Heart right ventricle (tissue), 16 donors: ENCODE measurements at regions not wholly inside any gene's neighbourhood (a gene's known extent, or its start where the extent isn't known, plus 50 kb on each side); places are given as distances from the start of the nearest gene placed in this dataset.

Experiments used
- ATAC-seq, 8 donors: fragments of 200-7000 bp; cut with Tn5 transposase; one replicate each; pipeline ENCODE4 v1.9.1; 2020; ENCODE audit warnings: mild to moderate bottlenecking in 8 of 8, moderate library complexity in 8 of 8, moderate number of reproducible peaks in 1 of 8
- DNase-seq, 2 donors: peaks; one replicate each; pipeline ENCODE4 v3.0.0-alpha.2; 2020
- H3K27ac ChIP-seq, 10 donors: fragments of 200-600 bp; sonication (generic) in 2 of 10; one replicate each; pipeline versions ENCODE4 v1.5.0 to v1.8.0; 2020 to 2022; ENCODE audit warnings: mild to moderate bottlenecking in 3 of 10
- H3K27me3 ChIP-seq, 7 donors: fragments of 200-600 bp; one replicate each; pipeline ENCODE4 v1.8.0; 2021 to 2022; ENCODE audit warnings: mild to moderate bottlenecking in 2 of 7
- H3K36me3 ChIP-seq, 9 donors: fragments of 200-600 bp; sonication (generic) in 1 of 9; one replicate each; pipeline versions ENCODE4 v1.5.0 to v1.8.0; 2020 to 2022; ENCODE audit warnings: mild to moderate bottlenecking in 2 of 9
- H3K4me1 ChIP-seq, 9 donors: fragments of 200-600 bp; sonication (generic) in 1 of 9; one replicate each; pipeline versions ENCODE4 v1.5.0 to v1.8.0; 2020 to 2022; ENCODE audit warnings: mild to moderate bottlenecking in 4 of 9
- H3K4me3 ChIP-seq, 10 donors: fragments of 200-600 bp; sonication (generic) in 2 of 10; one replicate each; pipeline versions ENCODE4 v1.5.0 to v1.8.0; 2020 to 2022; ENCODE audit warnings: mild to moderate bottlenecking in 7 of 10, moderate library complexity in 2 of 10
- H3K9me3 ChIP-seq, 11 donors: fragments of 200-600 bp in 10 of 11; sonication (generic) in 2 of 11; one replicate each; pipeline versions ENCODE4 v1.5.0 to v1.8.0; 2013 to 2022; ENCODE audit warnings: mild to moderate bottlenecking in 2 of 11, control low read depth in 1 of 11, moderate library complexity in 1 of 11
- WGBS, 2 donors: extraction: QIAGEN DNeasy Blood & Tissue Kit; methylation state at CpG; one replicate each; pipeline ENCODE4 v1.1.7; 2013; ENCODE audit warnings: inconsistent platforms in 1 of 2; 5-methylcytosine and 5-hydroxymethylcytosine counted together
- intact Hi-C, 10 donors: fragments of 100-400 bp; cut with DNase I; formaldehyde crosslinking; loops; one replicate each; pipeline versions ENCODE4 v1.11.1 to v1.14.2; 2022
- TF ChIP-seq, protein P1 (sequence below), 9 donors: fragments of 200-600 bp; sonication (generic) in 2 of 9; IDR thresholded peaks; one replicate each; pipeline versions ENCODE4 v1.5.0 to v1.8.0; 2021 to 2022; ENCODE audit warnings: antibody characterized with exemption in 9 of 9, mild to moderate bottlenecking in 5 of 9, moderate library complexity in 1 of 9
- donor health status: Arrhythmogenic right ventricular cardiomyopathy.
- donor health status: ischemic (EF 13 %, LVEDD 7.1; RV severe dilation, severe dysfunction).
- donor health status: healthy with polysubstance abuse.
- donor health status: DM: no; HTN: yes; CAD: no.
- donor health status: DM: no; HTN: no; CAD: no.
- donor health status: ischemic (EF 25% LVEDD 6.9; RV normal size, moderate dysfunction).
- donor health status: ischemic (EF 25% LVEDD 5.7; RV mildly dilated, moderate dysfunction).
- donor health status: healthy.
- donor health status: DM: yes; HTN: yes; CAD: no.
- donor health status: Ischemic cardiomyopathy.
- donor health status: ischemic (EF 35%, LVEDD 5.7; RV mildly dilated, moderate dysfunction).
- donor health status: nonischemic (EF 11% LVEDD 7.7; RV severe dilation, severe dysfunction).
- donor health status: DM: yes; HTN: yes; CAD: no.
- donor health status: PGD.
- donor health status: ischemic (EF 29% LVEDD 5.4; RV normal size, mild dysfunction).
- donor health status: nonischemic (EF 23%, LVEDD 6.1; RV moderate dilation, normal function).

- ATAC-seq: no peak
Measured at GRCh38 chr11:10920205-10920604, 62.4 kb upstream of the ZBED5 start.

GRCh38 chr11:10918698-10919097 lies 60.8 kb upstream of the ZBED5 start:
- TF ChIP-seq, protein P1, sequence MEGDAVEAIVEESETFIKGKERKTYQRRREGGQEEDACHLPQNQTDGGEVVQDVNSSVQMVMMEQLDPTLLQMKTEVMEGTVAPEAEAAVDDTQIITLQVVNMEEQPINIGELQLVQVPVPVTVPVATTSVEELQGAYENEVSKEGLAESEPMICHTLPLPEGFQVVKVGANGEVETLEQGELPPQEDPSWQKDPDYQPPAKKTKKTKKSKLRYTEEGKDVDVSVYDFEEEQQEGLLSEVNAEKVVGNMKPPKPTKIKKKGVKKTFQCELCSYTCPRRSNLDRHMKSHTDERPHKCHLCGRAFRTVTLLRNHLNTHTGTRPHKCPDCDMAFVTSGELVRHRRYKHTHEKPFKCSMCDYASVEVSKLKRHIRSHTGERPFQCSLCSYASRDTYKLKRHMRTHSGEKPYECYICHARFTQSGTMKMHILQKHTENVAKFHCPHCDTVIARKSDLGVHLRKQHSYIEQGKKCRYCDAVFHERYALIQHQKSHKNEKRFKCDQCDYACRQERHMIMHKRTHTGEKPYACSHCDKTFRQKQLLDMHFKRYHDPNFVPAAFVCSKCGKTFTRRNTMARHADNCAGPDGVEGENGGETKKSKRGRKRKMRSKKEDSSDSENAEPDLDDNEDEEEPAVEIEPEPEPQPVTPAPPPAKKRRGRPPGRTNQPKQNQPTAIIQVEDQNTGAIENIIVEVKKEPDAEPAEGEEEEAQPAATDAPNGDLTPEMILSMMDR (IDR thresholded peaks at IDR 0.05): no peak
- Histone ChIP-seq H3K27ac (no peak overlapping the region), H3K36me3 (no peaks in the 10 kb centered on the region), H3K9me3 (peaks cover 0 to 15% (median 0%) of the 10 kb centered on the region in 11 donors), H3K27me3 (no peaks in the 10 kb centered on the region), H3K4me1 (peaks cover 0 to 8% (median 0%) of the 10 kb centered on the region in 9 donors), H3K4me3 (no peak overlapping the region)
- no peak for DNase-seq
- intact Hi-C loops: loop anchor here in 1 of 10 donors (10.0 kb wide), 1 partner anchor 134 kb away; no protein-coding TSS in a partner anchor
- ATAC-seq: no peak
- 62 to 63% methylated on average over 1 of the region's 1 CpG for WGBS, 2 donors

More at GRCh38 chr11:10920205-10920604, 62.4 kb upstream of the ZBED5 start:
- no peaks in the 10 kb centered on the region for H3K27me3 ChIP-seq
- TF ChIP-seq, protein P1 (IDR thresholded peaks at IDR 0.05): no peak
- H3K4me3 ChIP-seq: no peak overlapping the region
- H3K4me1 ChIP-seq: peaks cover 0 to 8% (median 0%) of the 10 kb centered on the region in 9 donors
- DNase-seq: no peak
- H3K36me3 ChIP-seq: no peaks in the 10 kb centered on the region
- no peak overlapping the region for H3K27ac ChIP-seq
- H3K9me3 ChIP-seq: peaks cover 0 to 15% (median 0%) of the 10 kb centered on the region in 11 donors
- 80 to 90% methylated on average over 1 of the region's 1 CpG for WGBS, 2 donors
- intact Hi-C loops: no loop called here

GRCh38 chr11:10918275-10918674 lies 60.4 kb upstream of the ZBED5 start:
- TF ChIP-seq, protein P1 (IDR thresholded peaks at IDR 0.05): no peak
- peaks cover 0 to 15% (median 0%) of the 10 kb centered on the region in 11 donors for H3K9me3 ChIP-seq
- intact Hi-C loops: loop anchor here in 1 of 10 donors (10.0 kb wide), 1 partner anchor 133 kb away; no protein-coding TSS in a partner anchor
- H3K27me3 ChIP-seq: no peaks in the 10 kb centered on the region
- ATAC-seq: no peak
- H3K4me3 ChIP-seq: no peak overlapping the region
- DNase-seq: no peak
- WGBS, 2 donors: 82 to 83% methylated on average over 1 of the region's 1 CpG
- H3K27ac ChIP-seq: no peak overlapping the region
- peaks cover 0 to 10% (median 2%) of the 10 kb centered on the region in 9 donors for H3K4me1 ChIP-seq
- H3K36me3 ChIP-seq: no peaks in the 10 kb centered on the region

DNA sequence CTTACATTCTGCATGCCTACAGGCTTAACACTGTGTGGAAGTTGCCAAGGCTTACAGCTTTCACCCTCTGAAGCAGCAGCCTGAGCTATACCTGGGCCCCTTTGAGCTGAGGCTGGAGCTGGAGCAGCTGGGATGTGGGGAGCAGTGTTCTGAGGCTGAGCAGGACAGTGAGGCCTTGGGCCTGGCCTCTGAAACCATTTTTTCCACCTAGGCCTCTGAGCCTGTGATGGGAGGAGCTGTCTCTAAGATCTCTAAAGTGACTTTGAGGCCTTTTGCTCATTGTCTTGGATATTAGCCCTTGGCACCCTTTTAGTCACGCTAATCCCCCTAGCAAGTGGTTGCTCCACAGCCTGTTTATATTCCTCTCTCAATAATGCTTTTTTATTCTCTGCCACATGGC lies 59.9 kb upstream of the ZBED5 start:
- no peak overlapping the region for H3K27ac ChIP-seq
- H3K4me3 ChIP-seq: no peak overlapping the region
- H3K36me3 ChIP-seq: no peaks in the 10 kb centered on the region
- intact Hi-C loops: loop anchor here in 1 of 10 donors (10.0 kb wide), 1 partner anchor 133 kb away; no protein-coding TSS in a partner anchor
- ATAC-seq (no peak), DNase-seq (no peak)
- H3K9me3 ChIP-seq: peaks cover 0 to 15% (median 0%) of the 10 kb centered on the region in 11 donors
- WGBS, 2 donors: 53 to 96% methylated on average over 1 of the region's 1 CpG
- no peaks in the 10 kb centered on the region for H3K27me3 ChIP-seq
- H3K4me1 ChIP-seq: peaks cover 0 to 13% (median 4%) of the 10 kb centered on the region in 9 donors
- TF ChIP-seq, protein P1 (IDR thresholded peaks at IDR 0.05): no peak
